ENCODE measurements at regions not wholly inside any gene's neighbourhood (a gene's known extent, or its start where the extent isn't known, plus 50 kb on each side); places are given as distances from the start of the nearest gene placed in this dataset.
"Not testable (repeated sequence)": the region's sequence is repeated elsewhere in the genome, so short reads cannot be mapped to it uniquely, and the experiment has no call there.

- DNase-seq = no peak
- TF ChIP-seq POLR2A (IDR thresholded peaks at IDR 0.05) (no peak), CTCF (IDR thresholded peaks at IDR 0.05) (no peak)
- Histone ChIP-seq H3K27me3 (no peaks in the 10 kb centered on the region), H3K9me3 (no peaks in the 10 kb centered on the region), H3K36me3 (no peaks in the 10 kb centered on the region), H3K4me1 (no peaks in the 10 kb centered on the region), H3K4me3 (replicated peaks in 1 of 3) (no peak overlapping the region), H3K27ac (no peak overlapping the region)
- intact Hi-C loops (cut with DNase I) = no loop called here
- WGBS, 2 donors = 88 to 90% methylated on average over 5 of the region's 5 CpGs
These were observed 57.9 kb downstream of the HINT1 start for GRCh38 chr5:131107128-131107527.

GRCh38 chr5:131104169-131104808 lies 60.8 kb downstream of the HINT1 start:
- no peak for TF ChIP-seq POLR2A (IDR thresholded peaks at IDR 0.05)
- no peak for TF ChIP-seq CTCF (IDR thresholded peaks at IDR 0.05)
- WGBS, 2 donors = 65 to 80% methylated on average over 2 of the region's 2 CpGs
- no peak for DNase-seq
- Histone ChIP-seq H3K4me3 (replicated peaks in 1 of 3) (no peak overlapping the region), H3K4me1 (no peaks in the 10 kb centered on the region), H3K36me3 (no peaks in the 10 kb centered on the region), H3K9me3 (no peaks in the 10 kb centered on the region), H3K27ac (no peak overlapping the region), H3K27me3 (no peaks in the 10 kb centered on the region)
- intact Hi-C loops (cut with DNase I) = no loop called here

GRCh38 chr5:131096774-131097710 lies 68.0 kb downstream of the HINT1 start:
- H3K27ac ChIP-seq = no peak overlapping the region
- 71 to 88% methylated on average over 2 of the region's 2 CpGs for WGBS, 2 donors
- no peak overlapping the region for H3K4me3 ChIP-seq (replicated peaks in 1 of 3)
- H3K27me3 ChIP-seq = no peaks in the 10 kb centered on the region
- no peaks in the 10 kb centered on the region for H3K4me1 ChIP-seq
- no peak for DNase-seq
- no peak for TF ChIP-seq CTCF (IDR thresholded peaks at IDR 0.05)
- TF ChIP-seq POLR2A (IDR thresholded peaks at IDR 0.05) = no peak
- intact Hi-C loops (cut with DNase I) = no loop called here
- H3K9me3 ChIP-seq = no peaks in the 10 kb centered on the region
- no peaks in the 10 kb centered on the region for H3K36me3 ChIP-seq

GRCh38 chr5:131095561-131095960 lies 69.5 kb downstream of the HINT1 start:
- intact Hi-C loops (cut with DNase I); H3K27ac ChIP-seq; H3K27me3 ChIP-seq; H3K36me3 ChIP-seq; H3K4me3 ChIP-seq (replicated peaks in 1 of 3); H3K9me3 ChIP-seq; DNase-seq; H3K4me1 ChIP-seq: not testable (repeated sequence)
- WGBS, 2 donors = 88 to 97% methylated on average over 4 of the region's 4 CpGs

- no peak overlapping the region for H3K4me3 ChIP-seq (replicated peaks in 1 of 3)
- H3K4me1 ChIP-seq = no peaks in the 10 kb centered on the region
- H3K27me3 ChIP-seq = no peaks in the 10 kb centered on the region
- H3K27ac ChIP-seq = no peak overlapping the region
- no peak for TF ChIP-seq POLR2A (IDR thresholded peaks at IDR 0.05)
- TF ChIP-seq CTCF (IDR thresholded peaks at IDR 0.05) = no peak
- no peaks in the 10 kb centered on the region for H3K9me3 ChIP-seq
- H3K36me3 ChIP-seq = no peaks in the 10 kb centered on the region
- intact Hi-C loops (cut with DNase I) = no loop called here
- DNase-seq = no peak
- WGBS, 2 donors = 78 to 87% methylated on average over 3 of the region's 3 CpGs
These were observed 80.6 kb downstream of the HINT1 start for GRCh38 chr5:131084436-131084835.

Measured in thyroid gland (tissue), 4 donors.